ENCODE measurements at regions not wholly inside any gene's neighbourhood (a gene's known extent, or its start where the extent isn't known, plus 50 kb on each side); places are given as distances from the start of the nearest gene placed in this dataset.
A peak's percentile ranks its signal among the peaks of the same experiment; 100 is the strongest.
"Not testable (repeated sequence)": the region's sequence is repeated elsewhere in the genome, so short reads cannot be mapped to it uniquely, and the experiment has no call there.

GRCh38 chr5:122515210-122515609 is 203.2 kb downstream of the SNCAIP start:
- DNase-seq = not testable (repeated sequence)

- TF ChIP-seq GATA1 (IDR thresholded peaks at IDR 0.05; ENCODE audit: low read depth, low read length) = no peak
- no peak for TF ChIP-seq POLR2A (IDR thresholded peaks at IDR 0.05; ENCODE audit: low read length)
- DNase-seq = peak; percentile 68 to 69
Observed at GRCh38 chr5:122515709-122516431, 203.8 kb downstream of the SNCAIP start.

- TF ChIP-seq GATA1 (IDR thresholded peaks at IDR 0.05; ENCODE audit: low read depth, low read length) = no peak
- TF ChIP-seq POLR2A (IDR thresholded peaks at IDR 0.05; ENCODE audit: low read length) = no peak
- peak in 1 of 2 experiments; percentile 26 for DNase-seq
Observed at GRCh38 chr5:122516432-122516743, 204.4 kb downstream of the SNCAIP start.

GRCh38 chr5:122517091-122517490 is 205.1 kb downstream of the SNCAIP start:
- no peak for TF ChIP-seq GATA1 (IDR thresholded peaks at IDR 0.05; ENCODE audit: low read depth, low read length)
- TF ChIP-seq POLR2A (IDR thresholded peaks at IDR 0.05; ENCODE audit: low read length) = no peak
- peak; percentile 15 to 65 for DNase-seq

- no peak for TF ChIP-seq POLR2A (IDR thresholded peaks at IDR 0.05; ENCODE audit: low read length)
- no peak for TF ChIP-seq GATA1 (IDR thresholded peaks at IDR 0.05; ENCODE audit: low read depth, low read length)
- DNase-seq = no peak
Observed at GRCh38 chr5:122523776-122524175, 211.7 kb downstream of the SNCAIP start.

GRCh38 chr5:122527547-122527946 is 215.5 kb downstream of the SNCAIP start:
- no peak for DNase-seq
- no peak for TF ChIP-seq POLR2A (IDR thresholded peaks at IDR 0.05; ENCODE audit: low read length)
- TF ChIP-seq GATA1 (IDR thresholded peaks at IDR 0.05; ENCODE audit: low read depth, low read length) = no peak

DNA sequence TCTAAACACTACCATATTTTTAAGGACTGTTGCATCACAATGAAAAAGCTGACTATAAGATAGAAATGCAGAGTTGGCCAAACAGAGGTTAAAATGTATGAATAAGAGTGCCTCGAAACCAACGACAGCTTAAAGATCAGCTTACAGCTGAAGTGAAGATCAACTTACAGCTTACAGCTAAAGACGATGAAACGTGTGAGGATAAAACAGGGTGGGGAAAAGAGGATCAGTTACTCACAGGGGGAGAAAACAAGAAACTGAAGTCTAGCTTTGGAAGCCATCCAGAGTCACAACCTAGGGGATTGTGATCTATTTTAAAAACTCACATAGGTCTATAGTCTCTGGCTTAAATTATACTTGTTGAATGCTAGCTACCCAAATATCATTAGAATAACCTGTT is 220.0 kb downstream of the SNCAIP start:
- DNase-seq = no peak
- TF ChIP-seq POLR2A (IDR thresholded peaks at IDR 0.05; ENCODE audit: low read length) (no peak), GATA1 (IDR thresholded peaks at IDR 0.05; ENCODE audit: low read depth, low read length) (no peak)

DNA sequence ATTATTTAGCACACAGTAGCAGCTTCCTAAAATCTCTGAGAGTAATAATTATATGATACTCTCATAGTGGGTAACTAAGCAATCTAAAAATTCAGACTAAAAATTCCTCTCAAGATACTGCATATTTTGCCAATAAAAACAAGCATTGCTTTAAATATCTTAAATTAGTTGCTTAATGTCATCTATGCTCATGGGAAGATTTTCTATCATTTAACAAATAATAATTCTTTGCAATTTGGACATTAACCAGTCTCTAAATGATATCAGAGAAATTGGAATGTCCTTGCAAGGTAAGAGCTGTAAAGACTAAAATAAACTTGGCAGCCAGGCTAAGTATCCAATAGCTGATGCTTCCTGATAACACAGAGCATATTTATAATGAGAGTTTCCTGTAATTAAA is 221.8 kb downstream of the SNCAIP start:
- TF ChIP-seq GATA1 (IDR thresholded peaks at IDR 0.05; ENCODE audit: low read depth, low read length) (no peak), POLR2A (IDR thresholded peaks at IDR 0.05; ENCODE audit: low read length) (no peak)
- no peak for DNase-seq

DNA sequence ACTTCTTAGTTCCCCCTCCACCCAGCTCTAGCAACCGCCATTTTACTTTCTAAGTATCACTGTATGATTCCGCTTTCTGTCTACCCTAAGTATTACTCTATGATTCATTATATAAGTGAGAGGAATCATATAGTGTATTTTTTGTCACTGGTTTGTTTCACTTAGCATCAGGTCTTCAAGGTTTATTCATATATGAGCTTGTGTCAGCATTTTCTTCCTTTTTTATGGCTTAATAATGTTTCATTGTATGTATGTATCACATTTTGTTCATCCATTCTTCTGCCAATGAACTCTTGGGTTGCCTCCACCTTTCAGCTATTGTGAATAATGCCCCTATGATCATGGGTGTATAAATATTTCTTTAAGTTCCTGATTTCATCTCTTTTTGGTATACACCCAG is 222.8 kb downstream of the SNCAIP start:
- DNase-seq = no peak
- TF ChIP-seq POLR2A (IDR thresholded peaks at IDR 0.05; ENCODE audit: low read length) (no peak), GATA1 (IDR thresholded peaks at IDR 0.05; ENCODE audit: low read depth, low read length) (no peak)

DNA sequence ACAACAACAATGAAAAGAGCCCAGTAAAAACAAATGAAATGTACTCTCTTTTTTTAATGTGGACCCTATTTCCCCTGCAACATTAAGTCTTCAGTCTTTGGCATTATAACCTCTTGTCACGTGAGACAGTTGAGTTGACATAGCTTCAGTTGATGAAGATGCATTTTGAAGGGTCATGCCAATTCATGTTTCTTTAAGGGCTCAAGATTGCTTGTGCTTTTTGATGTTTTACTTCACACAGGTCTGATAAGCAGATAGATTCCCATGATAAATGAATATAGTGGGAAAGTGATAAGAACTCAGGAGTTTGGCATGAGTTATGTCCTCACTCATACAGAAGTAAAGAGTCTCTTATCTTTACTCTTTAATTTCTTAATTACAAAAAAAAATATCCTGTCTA is 229.4 kb downstream of the SNCAIP start:
- no peak for DNase-seq
- TF ChIP-seq GATA1 (IDR thresholded peaks at IDR 0.05; ENCODE audit: low read depth, low read length) (no peak), POLR2A (IDR thresholded peaks at IDR 0.05; ENCODE audit: low read length) (no peak)

DNA sequence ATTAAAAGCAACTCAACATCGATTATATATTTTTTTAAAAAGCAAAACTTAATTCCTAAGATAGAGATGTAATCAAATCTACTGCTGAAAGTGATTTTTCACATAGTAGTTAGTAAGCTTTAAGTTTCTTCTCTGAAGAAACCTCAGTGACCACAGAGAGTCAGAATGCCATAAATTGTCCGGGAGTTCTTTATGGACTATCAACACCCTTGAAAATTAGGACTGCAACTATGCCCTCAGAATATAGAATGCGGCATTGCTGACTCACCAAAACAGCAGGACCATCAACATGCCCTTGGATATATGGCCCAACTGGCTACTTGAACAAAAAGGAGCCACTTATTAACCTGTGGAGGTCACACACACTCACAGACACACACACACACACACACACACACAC is 228.9 kb upstream of the SNX2 start:
- DNase-seq = no peak
- TF ChIP-seq GATA1 (IDR thresholded peaks at IDR 0.05; ENCODE audit: low read depth, low read length) = no peak
- TF ChIP-seq POLR2A (IDR thresholded peaks at IDR 0.05; ENCODE audit: low read length) = no peak

- DNase-seq = no peak
Observed at GRCh38 chr5:122547219-122547618, 227.7 kb upstream of the SNX2 start.

DNA sequence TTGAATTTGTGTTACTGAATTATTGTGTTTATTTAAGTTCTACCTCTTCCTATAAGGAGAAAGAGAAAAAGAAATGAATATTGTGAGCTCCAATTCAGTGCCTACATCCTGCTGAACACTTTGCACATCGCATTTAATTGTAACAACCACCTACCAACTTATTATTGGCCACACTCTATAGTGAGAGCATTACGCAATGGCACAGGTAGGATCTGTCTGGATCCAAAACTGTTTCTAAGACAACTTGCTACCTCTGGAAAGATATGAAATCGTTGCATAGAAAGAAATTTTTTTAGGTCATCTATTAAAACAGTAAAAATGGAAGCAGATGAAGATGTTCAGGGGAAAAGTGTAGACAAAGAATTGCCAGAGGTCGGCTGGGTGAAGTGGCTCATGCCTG is 227.2 kb upstream of the SNX2 start:
- DNase-seq = no peak
- TF ChIP-seq GATA1 (IDR thresholded peaks at IDR 0.05; ENCODE audit: low read depth, low read length) (no peak), POLR2A (IDR thresholded peaks at IDR 0.05; ENCODE audit: low read length) (no peak)

More at GRCh38 chr5:122547219-122547618, 227.7 kb upstream of the SNX2 start:
- TF ChIP-seq POLR2A (IDR thresholded peaks at IDR 0.05; ENCODE audit: low read length) (no peak), GATA1 (IDR thresholded peaks at IDR 0.05; ENCODE audit: low read depth, low read length) (no peak)

DNA sequence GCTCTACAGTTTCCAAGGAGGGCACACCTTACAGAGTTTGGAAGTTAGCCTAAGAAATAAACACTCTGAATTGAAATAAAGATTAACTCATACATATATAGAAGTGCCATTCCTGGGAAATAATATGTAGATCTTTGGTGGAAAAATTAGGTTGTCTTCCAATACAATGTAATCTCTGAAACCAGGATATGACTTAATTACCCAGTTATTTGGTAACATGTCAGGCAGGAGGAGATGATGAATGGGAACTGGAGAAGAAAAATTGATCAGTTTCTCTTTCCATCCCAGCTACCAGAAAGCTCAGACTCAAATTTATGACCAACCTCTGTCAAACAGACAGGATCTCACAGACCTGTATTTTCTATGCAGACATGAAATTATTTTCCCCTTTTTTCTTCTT is 215.2 kb upstream of the SNX2 start:
- TF ChIP-seq GATA1 (IDR thresholded peaks at IDR 0.05; ENCODE audit: low read depth, low read length) = no peak
- TF ChIP-seq POLR2A (IDR thresholded peaks at IDR 0.05; ENCODE audit: low read length) = no peak
- DNase-seq = no peak

GRCh38 chr5:122561209-122561608 is 213.7 kb upstream of the SNX2 start:
- TF ChIP-seq GATA1 (IDR thresholded peaks at IDR 0.05; ENCODE audit: low read depth, low read length) = no peak
- TF ChIP-seq POLR2A (IDR thresholded peaks at IDR 0.05; ENCODE audit: low read length) = no peak
- DNase-seq = no peak

DNA sequence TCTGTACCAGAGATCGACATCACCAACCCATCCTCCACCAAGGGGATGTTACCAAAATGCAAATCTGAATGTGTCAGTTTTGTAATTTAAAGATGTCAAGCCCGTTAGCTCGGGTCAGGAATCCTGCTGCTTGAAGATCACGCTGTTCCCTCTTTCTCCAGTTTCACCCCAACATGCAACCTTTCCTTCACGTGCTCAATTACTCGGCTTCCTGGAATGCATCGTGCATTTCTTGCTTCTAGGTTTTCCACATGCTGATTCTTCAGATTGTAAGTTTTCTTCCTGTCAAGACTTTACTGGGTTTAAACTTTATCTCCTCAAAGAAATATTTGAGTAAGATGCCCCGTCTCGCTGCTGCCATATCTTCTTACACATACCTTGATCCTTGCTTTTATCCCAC is 209.5 kb upstream of the SNX2 start:
- no peak for TF ChIP-seq GATA1 (IDR thresholded peaks at IDR 0.05; ENCODE audit: low read depth, low read length)
- no peak for TF ChIP-seq POLR2A (IDR thresholded peaks at IDR 0.05; ENCODE audit: low read length)
- DNase-seq = no peak

Data from erythroblast (primary cell).